NT2/D1 (cell line): ENCODE measurements at regions not wholly inside any gene's neighbourhood (a gene's known extent, or its start where the extent isn't known, plus 50 kb on each side); places are given as distances from the start of the nearest gene placed in this dataset.

Source experiments
- YY1 ChIP-seq: IDR thresholded peaks from 2 replicates; pipeline ENCODE4 v1.6.1; 2011; ENCODE audit not compliant: insufficient read length, insufficient read depth
- ZNF274 ChIP-seq: IDR thresholded peaks from 2 replicates; pipeline ENCODE4 v1.6.1; 2011; ENCODE audit warnings: mild to moderate bottlenecking, low read depth, low read length

- TF ChIP-seq ZNF274 (no peak), YY1 (no peak)
Measured at GRCh38 chr18:47701134-47701533, 229.3 kb downstream of the SMAD2 start.
